ENCODE measurements at regions not wholly inside any gene's neighbourhood (a gene's known extent, or its start where the extent isn't known, plus 50 kb on each side); places are given as distances from the start of the nearest gene placed in this dataset.

- no peak for TF ChIP-seq MAX (IDR thresholded peaks at IDR 0.05)
- TF ChIP-seq EGR1 (IDR thresholded peaks at IDR 0.05), result no peak
- TF ChIP-seq CREB1 (IDR thresholded peaks at IDR 0.05; ENCODE audit: low read depth), result no peak
Observed at GRCh38 chr20:12315652-12316051, 398.0 kb downstream of the BTBD3 start.

GRCh38 chr20:12316794-12317193 is 399.1 kb downstream of the BTBD3 start:
- TF ChIP-seq TCF12 (IDR thresholded peaks at IDR 0.05; ENCODE audit: low read depth) (no peak), CREB1 (IDR thresholded peaks at IDR 0.05; ENCODE audit: low read depth) (no peak), EGR1 (IDR thresholded peaks at IDR 0.05) (no peak), TAF1 (IDR thresholded peaks at IDR 0.05; ENCODE audit: low read depth) (no peak), MAX (IDR thresholded peaks at IDR 0.05) (no peak), NFIC (IDR thresholded peaks at IDR 0.05) (no peak), EP300 (IDR thresholded peaks at IDR 0.05; ENCODE audit: borderline replicate concordance) (no peak)

- TF ChIP-seq TCF12 (IDR thresholded peaks at IDR 0.05; ENCODE audit: low read depth), result no peak
- no peak for TF ChIP-seq EP300 (IDR thresholded peaks at IDR 0.05; ENCODE audit: borderline replicate concordance)
- no peak for TF ChIP-seq YY1 (IDR thresholded peaks at IDR 0.05; ENCODE audit: low read depth)
- no peak for TF ChIP-seq REST (IDR thresholded peaks at IDR 0.05; ENCODE audit: low read depth)
- no peak for TF ChIP-seq RAD21 (IDR thresholded peaks at IDR 0.05; ENCODE audit: low read depth)
- TF ChIP-seq EGR1 (IDR thresholded peaks at IDR 0.05), result no peak
- no peak for TF ChIP-seq CEBPB (IDR thresholded peaks at IDR 0.05)
- TF ChIP-seq CREB1 (IDR thresholded peaks at IDR 0.05; ENCODE audit: low read depth), result no peak
Observed at GRCh38 chr20:12317433-12317832, 399.7 kb downstream of the BTBD3 start.

GRCh38 chr20:12318043-12318442 is 400.4 kb downstream of the BTBD3 start:
- TF ChIP-seq MAX (IDR thresholded peaks at IDR 0.05) (no peak), NFIC (IDR thresholded peaks at IDR 0.05) (no peak), FOXM1 (IDR thresholded peaks at IDR 0.05; ENCODE audit: borderline replicate concordance, low read depth) (no peak), EP300 (IDR thresholded peaks at IDR 0.05; ENCODE audit: borderline replicate concordance) (no peak)

- no peak for TF ChIP-seq NFIC (IDR thresholded peaks at IDR 0.05)
- no peak for TF ChIP-seq ZBTB7A (IDR thresholded peaks at IDR 0.05; ENCODE audit: low read depth)
Observed at GRCh38 chr20:12321736-12322135, 404.0 kb downstream of the BTBD3 start.

- TF ChIP-seq TAF1 (IDR thresholded peaks at IDR 0.05; ENCODE audit: low read depth) (no peak), CEBPB (IDR thresholded peaks at IDR 0.05) (no peak), MAX (IDR thresholded peaks at IDR 0.05) (no peak), EGR1 (IDR thresholded peaks at IDR 0.05) (no peak), USF1 (IDR thresholded peaks at IDR 0.05) (no peak), CREB1 (IDR thresholded peaks at IDR 0.05; ENCODE audit: low read depth) (no peak), RAD21 (IDR thresholded peaks at IDR 0.05; ENCODE audit: low read depth) (no peak), TCF12 (IDR thresholded peaks at IDR 0.05; ENCODE audit: low read depth) (no peak), NFIC (IDR thresholded peaks at IDR 0.05) (no peak), EP300 (IDR thresholded peaks at IDR 0.05; ENCODE audit: borderline replicate concordance) (no peak), YY1 (IDR thresholded peaks at IDR 0.05; ENCODE audit: low read depth) (no peak), ZBTB7A (IDR thresholded peaks at IDR 0.05; ENCODE audit: low read depth) (no peak)
Observed at GRCh38 chr20:12327205-12327604, 409.5 kb downstream of the BTBD3 start.

GRCh38 chr20:12331236-12331635 is 413.5 kb downstream of the BTBD3 start:
- TF ChIP-seq EP300 (IDR thresholded peaks at IDR 0.05; ENCODE audit: borderline replicate concordance), result no peak
- TF ChIP-seq REST (IDR thresholded peaks at IDR 0.05; ENCODE audit: low read depth), result no peak
- TF ChIP-seq TCF12 (IDR thresholded peaks at IDR 0.05; ENCODE audit: low read depth), result no peak
- no peak for TF ChIP-seq TEAD4 (IDR thresholded peaks at IDR 0.05)
- no peak for TF ChIP-seq NFIC (IDR thresholded peaks at IDR 0.05)
- TF ChIP-seq RAD21 (IDR thresholded peaks at IDR 0.05; ENCODE audit: low read depth), result no peak
- TF ChIP-seq FOXM1 (IDR thresholded peaks at IDR 0.05; ENCODE audit: borderline replicate concordance, low read depth), result no peak
- no peak for TF ChIP-seq CEBPB (IDR thresholded peaks at IDR 0.05)
- no peak for TF ChIP-seq EGR1 (IDR thresholded peaks at IDR 0.05)
- TF ChIP-seq USF1 (IDR thresholded peaks at IDR 0.05), result no peak
- no peak for TF ChIP-seq YY1 (IDR thresholded peaks at IDR 0.05; ENCODE audit: low read depth)
- TF ChIP-seq MAX (IDR thresholded peaks at IDR 0.05), result no peak
- TF ChIP-seq CREB1 (IDR thresholded peaks at IDR 0.05; ENCODE audit: low read depth), result no peak
- no peak for TF ChIP-seq TAF1 (IDR thresholded peaks at IDR 0.05; ENCODE audit: low read depth)
- TF ChIP-seq ZBTB7A (IDR thresholded peaks at IDR 0.05; ENCODE audit: low read depth), result no peak

Data from Ishikawa (cell line).